Mucosa of descending colon (tissue), 3 donors: ENCODE measurements at regions not wholly inside any gene's neighbourhood (a gene's known extent, or its start where the extent isn't known, plus 50 kb on each side); places are given as distances from the start of the nearest gene placed in this dataset.

Experiments
- ATAC-seq: fragments of 200-7000 bp; cut with Tn5 transposase; one replicate; pipeline ENCODE4 v1.9.1; 2020; ENCODE audit warnings: mild to moderate bottlenecking, moderate library complexity
- DNase-seq, 3 donors: peaks; one replicate each; pipeline ENCODE4 v3.0.0-alpha.2; 2020
- H3K36me3 ChIP-seq: fragments of 200-600 bp; one replicate; pipeline ENCODE4 v1.8.0; 2021; ENCODE audit warnings: low read depth, mild to moderate bottlenecking
- H3K4me1 ChIP-seq: fragments of 200-600 bp; one replicate; pipeline ENCODE4 v1.8.0; 2021; ENCODE audit warnings: low read depth, mild to moderate bottlenecking
- H3K4me3 ChIP-seq: fragments of 200-600 bp; one replicate; pipeline ENCODE4 v1.8.0; 2021; ENCODE audit warnings: mild to moderate bottlenecking
- H3K9me3 ChIP-seq: fragments of 200-600 bp; one replicate; pipeline ENCODE4 v1.8.0; 2021; ENCODE audit warnings: mild to moderate bottlenecking
- intact Hi-C, 2 donors: fragments of 100-400 bp; cut with DNase I in 1 of 2; cut with micrococcal nuclease in 1 of 2; formaldehyde crosslinking; loops; one replicate each; pipeline versions ENCODE4 v1.11.0 to v1.11.1; 2022; cut with DNase I, micrococcal nuclease
- TF ChIP-seq, protein P1 (sequence below): fragments of 200-600 bp; IDR thresholded peaks from one replicate; pipeline ENCODE4 v1.8.0; 2022; ENCODE audit warnings: antibody characterized with exemption, mild to moderate bottlenecking
- donor health status: DM: no; HTN: no; CAD: no; lungs with moderate emphysema.
- donor health status: DM: no; HTN: no; CAD: no.
- donor health status: DM: no; HTN: yes; CAD: no.

DNA sequence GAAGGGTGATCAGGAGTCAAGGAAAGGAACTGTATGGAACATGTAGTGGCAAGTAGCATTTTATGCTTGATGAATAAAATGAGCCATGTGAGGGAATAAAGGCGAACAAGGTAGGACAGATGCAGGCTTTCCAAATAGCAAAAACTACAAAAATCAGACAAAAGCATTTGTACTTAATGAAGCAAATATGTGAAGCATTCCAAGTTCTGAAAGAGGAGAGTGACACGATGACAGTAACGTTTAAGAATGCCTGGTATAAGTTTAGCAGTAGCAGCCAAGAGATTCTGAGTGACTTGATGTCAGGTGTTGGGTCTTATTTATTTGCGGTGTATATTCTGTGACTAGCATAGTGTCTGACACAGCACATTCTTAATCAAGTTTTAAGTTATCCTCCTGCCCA lies 408.2 kb upstream of the RASGRP1 start:
- Histone ChIP-seq H3K4me1 (no peaks in the 10 kb centered on the region), H3K4me3 (no peak overlapping the region), H3K9me3 (no peaks in the 10 kb centered on the region), H3K36me3 (no peaks in the 10 kb centered on the region)
- ATAC-seq: no peak
- intact Hi-C loops: no loop called here
- TF ChIP-seq, protein P1, sequence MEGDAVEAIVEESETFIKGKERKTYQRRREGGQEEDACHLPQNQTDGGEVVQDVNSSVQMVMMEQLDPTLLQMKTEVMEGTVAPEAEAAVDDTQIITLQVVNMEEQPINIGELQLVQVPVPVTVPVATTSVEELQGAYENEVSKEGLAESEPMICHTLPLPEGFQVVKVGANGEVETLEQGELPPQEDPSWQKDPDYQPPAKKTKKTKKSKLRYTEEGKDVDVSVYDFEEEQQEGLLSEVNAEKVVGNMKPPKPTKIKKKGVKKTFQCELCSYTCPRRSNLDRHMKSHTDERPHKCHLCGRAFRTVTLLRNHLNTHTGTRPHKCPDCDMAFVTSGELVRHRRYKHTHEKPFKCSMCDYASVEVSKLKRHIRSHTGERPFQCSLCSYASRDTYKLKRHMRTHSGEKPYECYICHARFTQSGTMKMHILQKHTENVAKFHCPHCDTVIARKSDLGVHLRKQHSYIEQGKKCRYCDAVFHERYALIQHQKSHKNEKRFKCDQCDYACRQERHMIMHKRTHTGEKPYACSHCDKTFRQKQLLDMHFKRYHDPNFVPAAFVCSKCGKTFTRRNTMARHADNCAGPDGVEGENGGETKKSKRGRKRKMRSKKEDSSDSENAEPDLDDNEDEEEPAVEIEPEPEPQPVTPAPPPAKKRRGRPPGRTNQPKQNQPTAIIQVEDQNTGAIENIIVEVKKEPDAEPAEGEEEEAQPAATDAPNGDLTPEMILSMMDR: no peak
- DNase-seq: no peak

DNA sequence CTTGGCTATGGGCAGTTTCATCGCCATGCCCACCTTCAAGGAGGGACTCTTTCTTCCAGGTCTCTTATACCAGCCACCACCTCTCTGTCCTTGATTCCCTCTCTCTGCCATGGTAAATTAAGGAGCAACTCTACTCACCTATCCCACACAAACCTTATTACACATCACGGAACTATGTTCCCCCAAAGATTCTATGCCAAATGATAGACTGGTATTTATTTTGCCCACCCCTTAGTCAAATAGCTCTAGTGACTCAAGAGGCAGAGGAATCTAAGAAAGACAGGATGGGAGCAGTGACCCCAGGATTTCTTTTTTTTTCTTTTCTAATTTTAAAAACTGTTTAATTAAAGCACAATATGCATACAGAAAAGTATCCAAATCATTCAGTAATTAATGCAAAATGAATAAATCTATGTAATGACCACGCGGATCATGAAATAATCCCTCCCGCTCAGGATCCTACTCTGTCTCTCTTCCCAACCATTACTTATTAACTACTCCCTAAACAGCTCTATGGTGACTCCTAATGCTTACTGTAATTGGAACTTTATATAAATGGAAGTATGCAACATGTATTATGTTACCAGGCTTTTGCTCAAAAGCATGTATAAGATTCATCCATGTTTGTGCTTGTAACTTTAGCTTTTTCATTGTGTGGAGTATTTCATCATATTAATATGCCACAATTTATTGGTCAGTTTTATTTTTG lies 410.8 kb upstream of the RASGRP1 start:
- H3K4me3 ChIP-seq: no peak overlapping the region
- no peaks in the 10 kb centered on the region for H3K4me1 ChIP-seq
- no peak for ATAC-seq
- H3K9me3 ChIP-seq: no peaks in the 10 kb centered on the region
- TF ChIP-seq, protein P1: no peak
- DNase-seq: no peak
- intact Hi-C loops: no loop called here
- H3K36me3 ChIP-seq: no peaks in the 10 kb centered on the region

DNA sequence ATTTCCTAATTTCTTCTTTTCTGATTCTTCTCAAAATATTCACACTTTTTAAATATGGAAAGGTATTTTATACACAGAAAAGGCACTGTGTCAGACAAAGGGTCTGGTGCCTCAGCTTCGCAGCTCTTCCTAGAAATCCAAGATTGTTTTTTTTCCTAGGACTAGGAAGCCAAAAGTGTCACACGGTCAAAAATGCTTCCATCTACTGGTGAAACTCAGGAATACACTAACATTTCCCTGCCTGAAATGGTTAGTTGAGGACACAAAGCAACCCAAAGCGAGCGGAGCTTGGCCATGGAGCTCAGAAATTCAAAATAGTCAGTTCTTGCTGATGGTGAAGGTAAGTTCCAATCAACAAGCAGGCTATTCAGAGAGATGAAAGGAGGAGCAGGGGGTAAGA lies 426.5 kb upstream of the RASGRP1 start:
- intact Hi-C loops: loop anchor here in 1 of 2 donors (5.0 kb wide), 1 partner anchor 174 kb away; no protein-coding TSS in a partner anchor
- H3K9me3 ChIP-seq: no peaks in the 10 kb centered on the region
- no peak overlapping the region for H3K4me3 ChIP-seq
- no peaks in the 10 kb centered on the region for H3K4me1 ChIP-seq
- peak; percentile 39 for ATAC-seq
- peak in 1 of 3 donors; percentile 10 for DNase-seq
- TF ChIP-seq, protein P1: no peak
- H3K36me3 ChIP-seq: no peaks in the 10 kb centered on the region

DNA sequence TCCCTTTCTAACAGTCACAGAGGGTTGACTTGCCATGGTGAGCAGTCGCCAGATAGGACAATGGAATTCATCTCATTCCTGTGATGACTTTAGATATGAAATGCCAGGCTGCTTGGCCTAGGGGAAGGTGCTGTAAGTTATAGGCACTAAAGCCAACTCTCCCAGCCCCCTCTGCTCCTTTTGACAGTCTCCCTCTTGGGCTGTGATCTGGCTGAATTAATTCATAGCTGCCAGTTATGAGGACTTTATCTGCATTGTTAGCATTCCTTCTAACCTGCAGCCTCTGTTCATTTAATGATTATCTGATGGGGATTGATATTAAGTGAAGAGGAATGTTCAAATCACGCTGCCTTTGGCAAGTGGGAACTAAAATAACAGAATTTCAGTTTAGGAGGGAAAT lies 427.1 kb upstream of the RASGRP1 start:
- Histone ChIP-seq H3K4me1 (no peaks in the 10 kb centered on the region), H3K9me3 (no peaks in the 10 kb centered on the region), H3K4me3 (no peak overlapping the region), H3K36me3 (no peaks in the 10 kb centered on the region)
- intact Hi-C loops: loop anchor here in 1 of 2 donors (5.0 kb wide), 1 partner anchor 174 kb away; no protein-coding TSS in a partner anchor
- DNase-seq: no peak
- TF ChIP-seq, protein P1: no peak
- ATAC-seq: no peak

DNA sequence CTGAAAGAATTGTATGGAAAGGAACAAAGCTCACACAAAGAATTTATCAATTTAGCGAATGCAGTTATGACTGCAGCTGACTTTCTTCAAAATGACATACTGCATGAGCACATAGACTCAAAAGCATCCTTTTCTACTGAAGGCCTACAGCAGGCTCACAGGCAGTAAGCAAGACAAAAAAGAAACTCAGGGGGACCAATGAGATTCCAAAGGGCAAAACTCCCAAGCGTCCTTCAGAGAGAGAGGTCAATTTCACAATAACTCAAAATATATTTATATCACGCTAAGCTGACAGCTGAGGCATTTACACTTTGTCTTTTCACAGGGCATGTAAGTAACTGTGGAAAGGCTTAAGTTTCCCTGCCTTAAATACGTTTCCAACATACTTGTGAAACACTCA lies 427.9 kb upstream of the RASGRP1 start:
- TF ChIP-seq, protein P1: no peak
- H3K36me3 ChIP-seq: no peaks in the 10 kb centered on the region
- DNase-seq (no peak), ATAC-seq (no peak)
- intact Hi-C loops: loop anchor here in 1 of 2 donors (5.0 kb wide), 1 partner anchor 175 kb away; no protein-coding TSS in a partner anchor
- no peak overlapping the region for H3K4me3 ChIP-seq
- H3K4me1 ChIP-seq: no peaks in the 10 kb centered on the region
- H3K9me3 ChIP-seq: no peaks in the 10 kb centered on the region
